ENCODE measurements at regions not wholly inside any gene's neighbourhood (a gene's known extent, or its start where the extent isn't known, plus 50 kb on each side); places are given as distances from the start of the nearest gene placed in this dataset.
A peak's percentile ranks its signal among the peaks of the same experiment; 100 is the strongest.

DNA sequence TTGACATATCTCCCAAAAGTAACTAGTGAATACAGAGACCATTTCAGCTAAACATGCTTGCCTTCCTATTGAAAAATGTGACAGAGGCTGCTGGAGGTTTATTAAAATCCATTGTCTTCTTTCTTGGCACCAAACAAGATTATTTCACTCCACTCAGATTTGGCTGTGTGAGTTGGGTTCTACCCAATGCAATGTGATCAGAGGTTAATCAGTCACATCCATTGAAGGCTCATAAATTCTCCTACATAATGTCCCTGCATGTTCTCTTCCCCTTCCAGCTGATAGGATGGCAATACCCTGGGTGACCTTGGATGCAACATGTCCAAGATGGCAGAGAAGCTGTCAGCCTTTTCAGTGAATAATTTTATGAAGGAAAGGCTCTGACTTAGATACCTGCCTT is 54.5 kb downstream of the TKTL2 start:
- H3K36me3 ChIP-seq (ENCODE audit: control insufficient read depth in 2 of 3, insufficient read depth in 3 of 3, low read length in 3 of 3): no peaks in the 10 kb centered on the region
- TF ChIP-seq, protein P1, sequence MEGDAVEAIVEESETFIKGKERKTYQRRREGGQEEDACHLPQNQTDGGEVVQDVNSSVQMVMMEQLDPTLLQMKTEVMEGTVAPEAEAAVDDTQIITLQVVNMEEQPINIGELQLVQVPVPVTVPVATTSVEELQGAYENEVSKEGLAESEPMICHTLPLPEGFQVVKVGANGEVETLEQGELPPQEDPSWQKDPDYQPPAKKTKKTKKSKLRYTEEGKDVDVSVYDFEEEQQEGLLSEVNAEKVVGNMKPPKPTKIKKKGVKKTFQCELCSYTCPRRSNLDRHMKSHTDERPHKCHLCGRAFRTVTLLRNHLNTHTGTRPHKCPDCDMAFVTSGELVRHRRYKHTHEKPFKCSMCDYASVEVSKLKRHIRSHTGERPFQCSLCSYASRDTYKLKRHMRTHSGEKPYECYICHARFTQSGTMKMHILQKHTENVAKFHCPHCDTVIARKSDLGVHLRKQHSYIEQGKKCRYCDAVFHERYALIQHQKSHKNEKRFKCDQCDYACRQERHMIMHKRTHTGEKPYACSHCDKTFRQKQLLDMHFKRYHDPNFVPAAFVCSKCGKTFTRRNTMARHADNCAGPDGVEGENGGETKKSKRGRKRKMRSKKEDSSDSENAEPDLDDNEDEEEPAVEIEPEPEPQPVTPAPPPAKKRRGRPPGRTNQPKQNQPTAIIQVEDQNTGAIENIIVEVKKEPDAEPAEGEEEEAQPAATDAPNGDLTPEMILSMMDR (IDR thresholded peaks at IDR 0.05; ENCODE audit: borderline replicate concordance, extremely low read depth, insufficient read depth): no peak
- no peak overlapping the region for H3K9ac ChIP-seq (ENCODE audit: low read length in 3 of 3)
- H3K4me1 ChIP-seq (ENCODE audit: control insufficient read depth in 2 of 3, insufficient read depth in 2 of 3, low read depth in 1 of 3, low read length in 3 of 3): no peaks in the 10 kb centered on the region
- intact Hi-C loops (cut with DNase I): no loop called here
- no peaks in the 10 kb centered on the region for H3K27me3 ChIP-seq (ENCODE audit: control insufficient read depth, insufficient read depth, low read length)
- DNase-seq (no peak), FAIRE-seq (no peak)
- H3K4me3 ChIP-seq (ENCODE audit: low read length in 3 of 3): no peak overlapping the region
- H3K9me3 ChIP-seq (ENCODE audit: control insufficient read depth in 2 of 3, insufficient read depth in 1 of 3, low read length in 3 of 3): no peaks in the 10 kb centered on the region
- H3K27ac ChIP-seq (ENCODE audit: low read depth in 2 of 2, low read length in 2 of 2): no peak overlapping the region

DNA sequence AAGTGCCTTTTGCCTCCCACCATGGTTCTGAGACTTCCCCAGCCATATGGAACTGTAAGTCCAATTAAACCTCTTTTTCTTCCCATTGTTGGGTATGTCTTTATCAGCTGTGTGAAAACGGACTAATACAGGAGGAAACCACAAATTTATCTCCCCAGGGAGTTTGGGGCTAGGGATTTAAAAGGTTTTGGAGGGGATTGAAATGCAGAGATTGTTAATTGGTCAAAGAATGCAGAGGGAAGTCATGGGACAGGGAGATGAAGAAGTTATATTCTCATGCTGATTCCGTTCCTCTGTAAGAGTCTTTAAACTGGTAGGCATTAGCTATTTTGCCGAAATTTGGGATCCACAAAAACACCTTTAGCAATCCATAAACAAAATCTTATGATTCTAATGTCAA is 57.9 kb downstream of the TKTL2 start:
- TF ChIP-seq, protein P1 (IDR thresholded peaks at IDR 0.05; ENCODE audit: borderline replicate concordance, extremely low read depth, insufficient read depth): no peak
- Histone ChIP-seq H3K9ac (ENCODE audit: low read length in 3 of 3) (no peak overlapping the region), H3K36me3 (ENCODE audit: control insufficient read depth in 2 of 3, insufficient read depth in 3 of 3, low read length in 3 of 3) (no peaks in the 10 kb centered on the region), H3K27ac (ENCODE audit: low read depth in 2 of 2, low read length in 2 of 2) (no peak overlapping the region), H3K4me1 (ENCODE audit: control insufficient read depth in 2 of 3, insufficient read depth in 2 of 3, low read depth in 1 of 3, low read length in 3 of 3) (no peaks in the 10 kb centered on the region), H3K9me3 (ENCODE audit: control insufficient read depth in 2 of 3, insufficient read depth in 1 of 3, low read length in 3 of 3) (no peaks in the 10 kb centered on the region), H3K4me3 (ENCODE audit: low read length in 3 of 3) (no peak overlapping the region), H3K27me3 (ENCODE audit: control insufficient read depth, insufficient read depth, low read length) (no peaks in the 10 kb centered on the region)
- no peak for FAIRE-seq
- intact Hi-C loops (cut with DNase I): no loop called here
- DNase-seq: no peak

DNA sequence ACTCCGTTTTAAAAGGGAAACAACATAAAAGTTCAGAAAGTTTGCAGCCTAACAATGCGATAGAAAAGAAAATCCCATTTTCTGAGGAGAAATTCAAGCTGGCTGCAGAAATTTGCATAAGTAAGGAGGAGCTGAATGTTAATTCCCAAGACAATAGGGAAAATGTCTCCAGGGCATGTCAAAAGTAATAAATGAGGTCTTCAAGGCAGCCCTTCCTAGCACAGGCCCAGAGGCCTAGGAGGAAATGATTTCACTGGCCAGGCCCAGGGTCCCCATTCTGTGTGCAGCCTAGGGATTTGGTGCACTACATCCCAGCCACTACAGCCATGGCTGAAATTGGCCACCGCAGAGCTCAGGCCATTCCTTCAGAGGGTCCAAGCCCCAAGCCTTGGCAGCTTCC is 59.3 kb downstream of the TKTL2 start:
- DNase-seq (no peak), FAIRE-seq (no peak)
- no peak overlapping the region for H3K4me3 ChIP-seq (ENCODE audit: low read length in 3 of 3)
- H3K9me3 ChIP-seq (ENCODE audit: control insufficient read depth in 2 of 3, insufficient read depth in 1 of 3, low read length in 3 of 3): no peaks in the 10 kb centered on the region
- H3K27me3 ChIP-seq (ENCODE audit: control insufficient read depth, insufficient read depth, low read length): no peaks in the 10 kb centered on the region
- H3K36me3 ChIP-seq (ENCODE audit: control insufficient read depth in 2 of 3, insufficient read depth in 3 of 3, low read length in 3 of 3): no peaks in the 10 kb centered on the region
- TF ChIP-seq, protein P1 (IDR thresholded peaks at IDR 0.05; ENCODE audit: borderline replicate concordance, extremely low read depth, insufficient read depth): no peak
- no peak overlapping the region for H3K27ac ChIP-seq (ENCODE audit: low read depth in 2 of 2, low read length in 2 of 2)
- intact Hi-C loops (cut with DNase I): no loop called here
- no peak overlapping the region for H3K9ac ChIP-seq (ENCODE audit: low read length in 3 of 3)
- no peaks in the 10 kb centered on the region for H3K4me1 ChIP-seq (ENCODE audit: control insufficient read depth in 2 of 3, insufficient read depth in 2 of 3, low read depth in 1 of 3, low read length in 3 of 3)

DNA sequence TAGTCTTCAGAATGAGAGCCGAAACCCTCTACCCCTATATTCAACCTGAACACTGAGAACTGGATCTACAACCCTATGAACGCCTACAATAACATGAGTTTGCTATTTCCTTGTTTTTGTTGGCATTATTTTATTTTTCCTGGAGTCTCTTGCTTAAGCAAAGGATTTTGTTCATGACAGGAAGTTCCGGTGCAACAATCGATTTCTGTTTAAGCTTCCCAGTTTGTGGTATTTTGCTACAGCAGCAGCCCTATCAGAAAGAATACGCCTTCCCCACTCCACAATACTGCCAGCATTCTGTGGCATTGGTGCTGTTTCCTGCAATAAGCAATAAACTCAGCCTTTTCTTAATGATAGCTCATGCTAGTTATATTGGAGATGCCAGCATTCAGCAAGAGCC is 60.9 kb downstream of the NPY5R start:
- no peak overlapping the region for H3K27ac ChIP-seq (ENCODE audit: low read depth in 2 of 2, low read length in 2 of 2)
- FAIRE-seq: no peak
- no peaks in the 10 kb centered on the region for H3K4me1 ChIP-seq (ENCODE audit: control insufficient read depth in 2 of 3, insufficient read depth in 2 of 3, low read depth in 1 of 3, low read length in 3 of 3)

More for the DNA sequence above, 60.9 kb downstream of the NPY5R start:
- intact Hi-C loops (cut with DNase I): no loop called here
- Histone ChIP-seq H3K9ac (ENCODE audit: low read length in 3 of 3) (no peak overlapping the region), H3K9me3 (ENCODE audit: control insufficient read depth in 2 of 3, insufficient read depth in 1 of 3, low read length in 3 of 3) (no peaks in the 10 kb centered on the region), H3K27me3 (ENCODE audit: control insufficient read depth, insufficient read depth, low read length) (no peaks in the 10 kb centered on the region), H3K36me3 (ENCODE audit: control insufficient read depth in 2 of 3, insufficient read depth in 3 of 3, low read length in 3 of 3) (no peaks in the 10 kb centered on the region), H3K4me3 (ENCODE audit: low read length in 3 of 3) (peak overlapping the region in 2 of 3 donors; percentile 8 to 42)
- DNase-seq: peak in 2 of 5 donors; percentile 17 to 32
- TF ChIP-seq, protein P1 (IDR thresholded peaks at IDR 0.05; ENCODE audit: borderline replicate concordance, extremely low read depth, insufficient read depth): no peak
